Hematopoietic multipotent progenitor cell treated with erythropoietin and hydrocortisone succinate and interleukin-3 and kit ligand, for 4 days (in vitro differentiated cells): ENCODE measurements at regions not wholly inside any gene's neighbourhood (a gene's known extent, or its start where the extent isn't known, plus 50 kb on each side); places are given as distances from the start of the nearest gene placed in this dataset.
A peak's percentile ranks its signal among the peaks of the same experiment; 100 is the strongest.

Experiments
- DNase-seq: peaks from one replicate; pipeline ENCODE4 v3.0.0-alpha.2; 2015

DNA sequence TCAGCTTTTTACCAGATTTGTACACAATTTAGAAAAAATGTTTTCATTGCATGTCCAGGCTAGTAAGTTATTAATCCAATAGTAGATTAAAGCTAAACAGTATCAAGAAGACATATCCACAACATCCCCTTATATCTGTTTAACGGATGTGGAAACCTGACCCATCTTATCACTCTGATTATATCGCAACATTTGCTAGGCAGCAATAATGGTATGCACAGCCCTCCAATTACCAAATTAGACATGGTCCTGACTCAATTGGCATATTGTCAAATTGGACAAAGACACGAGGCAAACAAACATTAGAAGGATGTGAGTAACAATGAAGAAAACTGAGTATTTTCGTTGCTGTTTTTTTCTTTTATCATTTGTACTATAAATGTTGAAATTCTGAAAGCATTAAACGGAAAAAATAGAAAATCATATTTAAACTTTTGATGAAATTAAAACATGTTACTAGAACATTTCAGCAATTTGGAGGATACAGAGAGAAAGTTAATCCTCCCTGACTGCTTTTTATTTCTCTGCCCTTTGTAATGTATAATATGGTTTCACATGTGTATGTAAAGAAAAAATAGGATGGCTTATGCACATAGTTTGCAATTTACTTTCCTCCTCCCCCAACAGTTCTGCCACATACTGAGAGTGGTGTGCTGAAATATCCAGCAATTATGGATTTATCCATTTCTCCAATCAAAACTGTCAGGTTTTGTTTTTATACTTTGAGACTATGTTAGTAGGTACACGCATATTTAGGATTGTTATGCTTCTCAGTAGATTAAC is 633.7 kb downstream of the ZIC1 start:
- DNase-seq: no peak

DNA sequence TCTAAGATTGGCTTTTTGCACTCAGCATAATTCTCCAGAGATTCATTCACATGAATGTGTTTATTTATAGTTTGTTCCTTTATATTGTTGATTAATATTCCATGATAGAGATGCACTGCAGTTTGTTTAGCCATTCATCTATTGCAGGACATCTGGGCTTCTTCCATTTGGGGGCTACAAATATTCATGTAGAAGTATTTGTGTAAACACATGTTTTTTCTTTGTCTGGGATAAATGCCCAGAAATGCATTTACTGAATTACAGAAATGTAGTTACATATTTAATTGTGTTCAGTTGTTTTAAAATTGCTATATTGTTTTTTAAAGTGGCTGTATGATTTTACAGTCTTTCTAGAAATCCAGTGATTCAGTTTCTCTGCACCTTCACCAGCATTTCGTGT is 635.0 kb downstream of the ZIC1 start:
- no peak for DNase-seq

DNA sequence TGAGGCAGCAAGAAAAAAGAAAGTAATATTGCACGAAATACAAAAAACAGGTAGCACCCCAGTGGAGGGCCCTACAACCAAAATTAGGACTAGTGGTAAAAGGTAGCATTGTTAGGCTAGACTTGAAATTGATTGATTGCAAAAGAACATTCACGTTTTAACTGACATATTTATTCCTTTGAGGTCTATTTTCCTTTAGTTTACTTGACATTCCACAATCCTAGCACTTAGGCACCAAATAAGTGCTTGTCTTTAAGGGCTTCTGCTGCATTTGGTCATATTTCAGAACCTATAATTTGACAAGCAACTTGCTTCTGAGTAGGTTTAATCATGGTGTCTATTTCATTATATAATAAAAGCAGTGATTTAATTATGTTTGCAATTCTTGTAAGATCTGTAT is 642.7 kb upstream of the AGTR1 start:
- DNase-seq: no peak

DNA sequence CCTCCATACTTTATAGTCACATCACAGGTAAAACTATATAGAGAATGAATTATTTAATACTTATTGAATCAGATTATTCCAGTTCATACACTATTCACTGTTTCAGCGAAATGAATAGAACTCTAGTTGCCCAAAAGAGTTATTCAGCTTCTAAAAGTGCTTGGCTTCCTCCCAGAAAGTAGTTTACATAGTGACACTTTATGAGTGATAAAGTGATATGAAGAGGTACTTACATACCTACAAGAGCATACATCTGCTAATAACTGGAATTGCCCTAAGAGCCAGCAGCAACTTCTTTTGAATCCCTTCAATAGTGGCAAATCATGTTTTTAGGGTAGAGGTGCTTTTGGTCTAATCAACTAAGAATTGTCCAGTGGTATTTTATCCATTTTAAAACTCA is 635.1 kb upstream of the AGTR1 start:
- no peak for DNase-seq

DNA sequence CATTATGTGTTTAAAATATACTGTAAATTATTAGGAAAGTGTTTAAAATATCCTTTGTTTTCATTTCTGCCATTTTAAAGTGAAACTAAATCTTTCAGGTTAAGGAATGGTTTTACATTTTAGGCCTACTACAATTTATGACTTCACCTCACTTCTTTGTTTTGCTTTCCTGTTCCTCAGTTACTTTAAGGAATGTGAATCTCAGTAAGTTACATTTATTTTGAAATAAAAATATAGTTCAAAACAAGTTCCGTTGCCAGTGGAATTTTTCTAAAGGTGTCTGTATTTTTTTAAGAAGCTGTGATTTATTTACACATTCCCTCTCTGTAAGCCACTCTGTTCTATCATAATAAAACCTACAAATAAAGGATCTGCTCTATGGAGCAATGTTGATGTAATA is 630.9 kb upstream of the AGTR1 start:
- no peak for DNase-seq

DNA sequence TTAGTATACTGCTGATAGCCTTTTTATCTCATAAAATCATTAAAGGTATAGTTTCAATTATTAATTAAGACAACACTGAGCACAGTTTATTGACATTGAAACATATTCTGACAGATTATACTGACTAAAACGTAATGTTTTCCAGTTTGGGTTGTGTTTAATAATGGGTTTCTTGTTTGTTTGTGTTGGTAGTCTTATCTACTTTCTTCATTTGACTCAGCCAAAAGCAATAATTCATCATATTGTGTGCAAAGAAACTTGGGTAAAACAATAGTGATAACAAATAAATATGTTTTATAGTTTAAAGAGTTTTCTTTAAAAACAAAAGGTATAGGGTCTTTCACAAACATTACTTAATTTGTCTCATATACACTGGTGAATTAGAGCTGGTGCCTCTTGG is 629.2 kb upstream of the AGTR1 start:
- no peak for DNase-seq

DNA sequence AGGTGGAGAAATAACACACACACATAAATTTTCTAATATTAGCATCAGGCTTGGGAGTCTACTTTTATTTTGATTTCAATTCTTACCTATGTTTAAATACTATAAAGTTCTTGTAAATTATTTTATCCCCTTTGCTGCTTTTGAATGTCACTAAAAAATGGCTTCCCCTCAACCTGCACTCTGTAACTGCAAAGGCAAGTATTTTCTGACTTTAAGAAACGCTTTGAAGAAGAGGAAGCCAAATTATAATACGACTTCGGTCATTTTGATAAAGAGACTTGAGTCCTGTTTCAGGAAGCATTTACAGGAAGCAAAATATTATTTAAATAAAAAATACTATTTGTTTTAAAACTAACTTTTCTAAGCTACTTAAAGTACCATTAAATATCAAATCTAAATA is 627.7 kb upstream of the AGTR1 start:
- peak; percentile 7 for DNase-seq

DNA sequence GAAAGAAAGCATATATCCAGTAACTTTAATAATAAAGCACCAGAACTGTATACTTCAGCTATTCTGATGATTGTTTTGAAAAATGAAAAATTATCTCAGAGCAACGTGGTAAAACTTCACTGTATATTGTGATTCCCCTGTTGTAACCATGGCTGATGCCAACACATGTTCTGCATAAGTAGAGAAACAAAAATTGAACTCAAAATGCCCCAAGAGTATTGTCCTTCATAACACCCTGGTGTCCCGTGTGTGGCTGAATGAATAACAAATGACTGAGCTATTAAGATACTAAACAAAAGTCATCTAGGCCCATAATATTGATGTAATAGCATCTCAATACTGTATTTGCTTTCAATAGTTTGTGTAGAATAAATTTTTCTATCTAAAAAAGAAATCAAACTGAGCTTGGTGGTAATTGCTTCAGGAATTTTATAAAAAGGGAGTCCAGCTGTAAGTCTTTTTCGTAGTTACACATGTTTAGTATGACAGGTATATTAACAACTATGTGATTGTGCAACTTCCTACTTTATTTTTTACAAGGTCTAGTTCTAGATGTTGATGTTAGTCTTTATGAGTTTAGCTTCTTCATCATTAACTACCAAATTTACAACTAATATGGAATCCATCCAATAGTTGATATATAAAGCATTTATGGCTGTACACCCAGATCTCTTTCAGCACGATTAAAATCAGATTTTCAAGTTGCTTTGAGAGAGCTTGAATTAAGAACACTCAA is 623.8 kb upstream of the AGTR1 start:
- no peak for DNase-seq

DNA sequence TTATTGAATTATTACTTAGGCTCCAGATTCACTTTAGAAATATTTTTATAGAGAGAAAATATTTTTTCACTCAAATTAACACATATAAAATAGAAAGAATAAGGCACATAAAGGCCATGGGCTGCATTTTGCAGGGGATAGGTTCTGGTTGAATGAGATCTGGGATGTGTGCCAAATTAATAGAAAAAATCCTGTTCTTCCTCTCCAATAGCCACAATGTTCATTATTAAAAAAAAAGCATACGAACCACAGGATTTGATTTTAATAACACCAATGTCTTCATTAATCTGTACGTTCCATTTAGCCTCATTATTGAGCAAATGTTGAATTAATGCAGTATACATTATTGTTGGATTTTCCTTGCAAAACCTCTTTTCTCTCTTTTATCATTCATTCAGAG is 622.8 kb upstream of the AGTR1 start:
- no peak for DNase-seq

DNA sequence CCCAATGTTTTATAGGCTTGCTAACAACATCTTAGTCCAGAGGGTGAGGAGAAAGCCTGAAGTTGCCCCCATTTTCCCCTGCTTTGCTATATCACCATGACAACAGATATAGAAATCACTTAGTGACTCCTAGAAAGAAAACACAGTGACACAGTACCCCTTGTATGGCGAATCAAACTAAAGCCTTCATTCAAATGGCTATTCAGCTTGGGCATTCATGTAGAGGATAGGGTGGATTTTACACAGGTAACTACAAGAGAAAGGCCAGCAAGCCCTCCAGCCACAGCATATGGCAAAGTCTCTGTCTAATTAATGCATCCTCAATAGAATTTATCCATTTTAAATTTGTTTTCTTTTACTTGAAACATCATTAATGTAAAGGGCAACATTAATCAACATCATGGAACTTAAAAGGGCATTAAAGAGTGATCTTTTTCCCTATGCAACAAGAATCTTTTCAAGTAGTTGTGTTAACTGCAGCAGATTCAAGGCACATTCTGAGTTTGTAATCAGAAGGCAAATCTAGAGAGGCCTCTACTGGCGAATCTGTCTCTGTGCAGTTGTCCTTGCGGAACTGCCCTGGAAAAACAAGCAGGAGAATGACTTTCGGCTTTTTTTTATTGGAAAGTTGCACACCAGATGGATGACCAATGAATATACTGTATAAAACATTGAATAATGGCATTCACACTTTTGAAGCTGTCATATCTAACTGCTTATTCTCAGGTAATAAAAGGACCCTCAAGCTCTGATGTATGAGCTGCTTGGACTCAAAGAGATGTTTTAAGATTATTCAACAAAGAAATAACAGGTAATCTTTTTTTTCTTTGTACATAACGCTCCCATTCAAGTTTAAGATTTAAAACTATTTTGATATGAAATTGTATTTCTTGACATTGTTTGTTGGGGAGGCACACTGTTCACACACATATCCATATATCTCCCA is 621.7 kb upstream of the AGTR1 start:
- peak; percentile 11 for DNase-seq

DNA sequence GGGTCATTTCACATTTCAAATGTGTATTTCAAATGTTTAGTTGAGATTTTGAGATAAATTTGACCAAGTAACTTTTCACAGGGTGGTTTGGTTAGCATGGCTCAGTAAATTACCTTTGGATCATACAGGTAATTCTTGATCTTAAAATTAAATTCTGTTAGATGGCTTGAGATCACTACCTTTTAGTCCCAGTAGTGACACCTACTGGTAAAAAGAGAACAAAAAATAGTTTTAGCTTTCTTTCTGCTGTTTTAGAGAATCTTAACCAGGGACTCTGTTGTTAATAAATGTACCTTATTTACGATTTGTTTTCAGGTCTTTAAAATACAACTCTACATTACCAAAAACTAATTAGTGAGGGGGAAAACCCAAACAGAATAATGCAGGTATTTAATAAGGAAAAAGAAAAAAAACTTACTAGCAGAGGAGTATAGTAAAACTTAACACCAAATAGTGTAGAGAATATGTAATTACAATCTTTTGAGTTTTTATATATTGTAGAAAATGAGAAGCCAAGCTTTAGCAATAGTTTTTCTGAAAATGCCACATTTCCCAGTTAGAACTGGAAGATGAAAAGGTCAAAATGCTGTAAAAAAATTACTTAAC is 620.3 kb upstream of the AGTR1 start:
- DNase-seq: peak; percentile 57

DNA sequence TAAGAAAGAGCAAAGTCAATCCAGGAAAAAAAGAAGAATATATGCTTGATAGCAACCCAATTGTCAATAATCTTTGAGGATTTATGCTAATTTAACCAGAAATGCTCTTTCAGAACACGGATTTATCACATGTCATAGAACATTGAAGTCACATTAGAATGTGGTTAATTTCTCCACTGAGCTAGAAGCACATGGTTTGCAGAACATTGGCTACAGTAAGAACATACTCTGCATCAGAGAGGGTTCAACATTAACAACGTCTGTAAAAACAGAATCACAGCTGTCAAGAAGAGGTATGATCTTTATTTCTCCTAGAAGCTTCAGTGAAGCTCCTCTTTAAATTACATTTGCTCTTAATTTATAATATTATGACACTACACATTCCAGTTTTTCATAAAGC is 619.7 kb upstream of the AGTR1 start:
- DNase-seq: no peak

DNA sequence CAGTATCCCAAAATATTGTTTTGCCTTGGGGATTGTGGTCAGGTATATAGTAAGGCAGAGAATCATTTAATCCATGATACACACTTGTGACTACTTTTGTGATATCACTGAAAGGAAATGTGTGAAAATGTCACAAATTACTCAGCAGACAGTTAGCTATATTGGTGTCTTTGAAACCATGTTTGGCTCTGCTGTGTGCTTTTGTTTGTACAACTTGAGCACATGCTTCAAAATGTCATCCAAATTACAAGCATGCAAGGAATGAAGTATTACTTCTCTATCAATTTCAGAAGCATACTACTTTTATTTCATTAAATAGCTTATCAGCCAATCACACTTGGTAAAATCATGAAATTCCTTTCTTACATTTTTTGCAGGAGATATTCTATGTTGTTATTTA is 619.0 kb upstream of the AGTR1 start:
- DNase-seq: no peak

DNA sequence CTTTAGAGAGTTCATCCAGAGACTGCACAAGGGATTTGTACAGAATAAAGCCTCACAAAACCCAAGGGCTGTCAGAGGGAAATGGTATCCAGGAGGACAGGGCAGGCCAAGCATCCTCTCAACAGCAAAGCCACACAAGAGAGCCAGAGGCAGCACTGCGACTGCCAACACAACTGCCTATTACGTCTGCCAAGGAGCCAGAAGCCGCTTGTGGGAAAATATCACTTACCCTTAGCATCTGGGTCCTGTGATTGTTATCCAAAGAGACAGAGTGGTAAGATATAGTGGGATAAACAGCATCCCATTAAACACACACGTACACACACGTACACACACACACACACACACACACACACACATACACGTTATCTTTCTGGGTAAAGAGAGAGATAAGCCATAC is 618.3 kb upstream of the AGTR1 start:
- DNase-seq: no peak

DNA sequence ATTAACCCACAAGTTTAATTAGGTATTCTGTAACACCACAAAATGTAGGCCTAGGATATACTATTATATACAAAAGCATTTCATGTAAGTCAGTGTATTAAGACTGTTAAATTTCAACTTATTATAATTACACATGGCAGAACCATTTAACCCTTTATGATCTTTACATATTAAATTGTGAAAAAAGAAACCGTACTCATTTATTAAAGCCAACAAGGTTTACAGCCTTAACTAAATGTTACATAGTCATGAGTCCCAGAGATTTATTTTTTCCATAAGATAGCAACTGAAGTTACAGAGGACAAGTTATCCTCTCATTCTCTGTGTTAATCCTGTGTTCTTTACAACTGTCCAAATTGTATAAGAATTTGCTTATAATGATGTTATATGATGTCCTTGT is 615.8 kb upstream of the AGTR1 start:
- DNase-seq: no peak

DNA sequence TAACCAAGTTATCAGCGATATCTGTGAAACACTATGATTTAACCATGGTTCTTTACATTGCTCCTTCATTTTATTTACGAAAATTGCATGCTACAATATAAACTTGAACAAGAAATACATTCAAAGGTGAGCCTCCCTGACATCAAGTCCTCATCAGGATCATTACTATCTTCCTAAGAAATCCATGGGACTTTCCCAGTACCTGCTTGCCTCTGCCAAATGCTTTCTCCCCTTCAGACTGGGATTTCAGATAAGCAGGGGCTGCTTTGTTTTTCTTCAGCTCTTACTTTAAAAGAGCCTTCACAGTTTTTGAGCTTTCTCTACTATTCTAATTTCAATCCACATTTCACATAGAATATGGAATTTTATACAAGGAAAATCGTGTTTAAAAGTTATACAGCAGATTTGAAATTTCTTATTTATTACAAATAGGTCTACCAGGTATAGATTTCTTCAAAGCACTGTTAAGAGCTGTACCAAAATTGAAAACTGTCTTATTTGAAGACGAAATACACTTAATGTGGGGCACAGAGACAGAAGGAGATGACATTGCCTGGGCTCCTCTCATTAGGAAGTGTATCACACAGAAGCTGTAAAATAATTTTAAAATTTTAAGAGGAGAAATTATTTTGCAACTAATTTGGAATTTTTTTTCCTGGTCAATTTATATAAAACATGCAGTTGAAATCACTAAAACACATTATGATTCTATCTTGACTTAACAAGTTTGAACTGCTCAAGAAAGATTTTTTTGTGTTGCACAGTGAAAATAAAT is 615.0 kb upstream of the AGTR1 start:
- DNase-seq: no peak

DNA sequence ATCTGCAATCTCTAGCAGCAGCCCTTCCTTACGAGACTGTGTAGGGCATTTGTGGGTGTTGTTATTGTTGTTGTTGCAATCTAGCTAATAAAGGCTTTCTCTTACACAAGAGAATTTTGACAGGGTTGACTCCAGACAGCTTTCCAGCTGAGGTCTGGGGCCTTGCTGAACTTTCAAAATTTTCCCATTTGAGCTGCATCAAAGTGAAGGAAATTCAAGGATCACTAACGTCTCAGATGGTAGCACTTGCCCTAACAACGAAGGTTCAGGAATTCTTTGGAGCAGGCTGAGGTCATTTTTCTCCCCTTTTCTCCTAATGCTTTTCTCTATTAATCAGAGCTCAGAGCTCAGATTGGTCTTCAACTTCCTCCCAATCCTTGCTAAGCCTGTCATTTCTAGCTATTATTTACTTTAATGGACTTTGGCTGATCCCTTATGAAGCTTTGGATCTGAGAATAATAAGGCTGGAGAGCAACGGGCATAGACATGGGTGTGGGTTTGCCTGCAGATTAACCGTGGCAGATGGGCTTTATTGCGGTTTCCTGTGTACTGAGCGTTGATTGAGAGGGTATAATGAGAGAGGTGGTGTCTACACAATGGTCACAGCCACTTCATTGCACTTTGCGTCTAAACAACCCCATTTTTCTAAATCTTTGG is 614.0 kb upstream of the AGTR1 start:
- DNase-seq: no peak

DNA sequence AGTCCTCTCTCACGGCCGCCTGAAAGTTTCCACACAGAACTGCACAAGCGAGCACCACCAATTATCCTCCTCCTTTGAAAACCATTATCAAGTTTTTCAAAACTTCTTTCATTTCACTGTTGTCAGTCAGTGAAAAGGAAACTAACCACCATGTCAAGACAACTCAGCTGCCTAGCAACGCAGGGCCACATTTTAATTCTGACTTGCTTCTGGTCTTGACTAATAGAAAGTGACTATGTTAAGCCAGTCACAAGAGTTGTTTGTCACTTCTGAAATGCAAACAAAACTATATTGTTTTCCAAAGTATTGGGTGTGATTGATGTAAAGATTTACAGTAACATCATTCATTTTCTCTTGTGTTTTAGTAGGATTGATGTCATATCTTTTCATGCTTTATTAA is 612.8 kb upstream of the AGTR1 start:
- no peak for DNase-seq

DNA sequence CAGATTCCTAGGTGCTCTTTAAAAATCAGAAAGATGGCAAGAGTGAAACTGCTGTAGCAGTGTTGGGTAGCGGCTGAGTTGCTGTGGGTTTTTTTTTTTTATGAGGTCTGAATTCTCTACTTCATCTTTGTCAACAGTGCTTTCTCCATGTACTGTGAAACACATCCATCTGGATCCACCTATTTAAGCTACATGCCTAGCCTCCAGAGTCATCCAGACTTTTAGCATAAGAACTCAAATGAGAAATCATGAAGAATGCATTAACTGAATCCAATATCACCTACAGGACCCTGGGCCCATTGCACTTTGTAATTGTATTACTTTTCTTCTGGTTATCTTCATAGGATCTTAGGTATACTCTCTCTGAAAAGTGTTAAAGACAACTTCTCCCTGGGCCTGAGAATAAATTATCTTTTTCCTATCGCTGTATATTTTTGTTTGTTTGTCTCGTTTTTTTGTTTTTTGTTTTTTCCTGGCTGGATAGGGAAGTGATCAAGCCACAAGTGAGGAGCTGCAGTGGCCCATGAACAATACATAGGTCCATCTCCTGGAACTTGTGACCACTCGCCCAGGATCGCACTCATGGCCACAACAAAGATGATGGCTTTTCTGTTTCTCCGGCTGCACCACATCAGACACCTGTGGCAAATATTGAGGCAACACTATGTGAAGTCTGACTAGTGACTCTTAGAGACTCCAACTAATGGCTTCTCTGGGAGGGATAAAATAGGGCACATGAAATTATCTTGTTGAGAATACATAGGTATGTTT is 609.9 kb upstream of the AGTR1 start:
- DNase-seq: no peak

DNA sequence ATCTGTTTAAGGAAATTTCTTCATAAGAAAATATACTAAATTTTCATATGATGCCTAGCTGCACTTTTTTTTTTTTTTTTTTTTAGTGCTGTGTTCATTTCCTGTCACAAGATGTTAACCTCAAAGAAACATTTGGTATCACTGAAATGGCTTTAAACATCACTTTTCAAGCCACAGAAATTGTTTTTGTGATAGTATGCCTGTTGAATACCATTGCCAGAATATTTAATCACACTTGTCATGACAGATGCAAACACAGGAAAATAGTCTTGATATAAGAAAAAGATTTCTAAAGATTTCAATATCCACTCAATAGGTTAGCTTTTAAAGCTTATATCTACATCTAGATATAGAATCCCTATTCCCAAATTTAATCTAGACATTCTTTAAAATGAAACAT is 608.5 kb upstream of the AGTR1 start:
- DNase-seq: peak; percentile 52

DNA sequence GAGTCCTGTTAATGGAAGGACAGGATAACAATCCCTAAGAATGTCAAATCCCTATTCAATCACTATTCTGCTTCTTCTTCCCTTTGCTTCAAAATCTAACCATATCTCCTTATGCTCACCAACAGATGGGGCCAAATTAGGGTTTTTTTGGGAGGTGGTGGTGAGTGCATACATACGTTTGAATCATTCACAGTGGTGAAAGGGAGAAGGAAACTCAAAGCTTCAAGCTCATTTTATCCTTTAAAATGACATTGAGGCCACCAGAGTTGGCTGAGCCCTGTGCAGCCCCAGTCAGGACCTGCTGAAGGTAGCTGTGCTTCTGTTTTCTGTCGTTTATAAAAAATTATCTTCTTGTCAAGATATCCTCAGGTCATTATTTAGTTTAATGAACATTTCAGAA is 607.5 kb upstream of the AGTR1 start:
- DNase-seq: no peak
